WI38 (cell line): ENCODE measurements at regions not wholly inside any gene's neighbourhood (a gene's known extent, or its start where the extent isn't known, plus 50 kb on each side); places are given as distances from the start of the nearest gene placed in this dataset.
"Not testable (repeated sequence)": the region's sequence is repeated elsewhere in the genome, so short reads cannot be mapped to it uniquely, and the experiment has no call there.

Experiments
- H3K4me3 ChIP-seq: 2 replicates; pipeline ENCODE4 v1.5.1; 2011; ENCODE audit warnings: low read depth, mild to moderate bottlenecking, control low read depth, low read length
- TF ChIP-seq, protein P1 (sequence below): IDR thresholded peaks from 2 replicates; pipeline ENCODE4 v1.5.1; 2012; ENCODE audit warnings: low read depth, mild to moderate bottlenecking, control low read depth, low read length

DNA sequence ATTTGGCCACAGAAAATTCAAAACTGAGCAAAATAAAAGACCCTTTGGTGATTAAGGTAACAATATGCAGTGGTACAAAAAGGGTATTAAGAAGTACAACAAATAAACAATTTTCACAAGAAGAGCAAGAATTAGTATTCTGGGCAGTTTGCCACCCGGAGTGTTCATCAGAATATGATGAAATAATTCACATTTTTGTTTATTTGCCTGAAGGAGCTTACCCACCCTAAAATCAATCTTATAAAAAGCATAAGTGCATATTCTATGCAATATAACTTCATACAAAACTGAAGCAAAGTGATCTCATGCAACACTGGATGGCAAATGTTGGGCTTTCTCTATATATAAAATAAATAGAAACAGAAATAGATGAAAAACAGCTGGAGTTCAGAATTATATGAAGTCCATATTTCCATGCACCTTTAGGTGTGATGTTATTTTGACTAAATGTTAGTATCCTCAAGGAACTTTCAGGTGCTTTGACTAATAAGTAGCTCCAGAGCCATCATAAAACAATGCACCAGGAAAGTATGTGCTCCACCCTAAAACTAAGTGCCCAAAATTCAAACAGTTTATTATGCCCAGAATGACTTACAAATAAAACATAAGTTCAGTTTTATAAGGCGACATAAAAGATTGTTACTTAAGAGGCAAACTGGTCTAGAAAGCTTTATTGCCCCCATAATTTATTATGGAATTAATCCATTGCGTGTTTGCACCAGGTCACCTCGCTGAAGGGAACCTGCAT is 474.3 kb downstream of the SEMA3D start:
- TF ChIP-seq, protein P1, sequence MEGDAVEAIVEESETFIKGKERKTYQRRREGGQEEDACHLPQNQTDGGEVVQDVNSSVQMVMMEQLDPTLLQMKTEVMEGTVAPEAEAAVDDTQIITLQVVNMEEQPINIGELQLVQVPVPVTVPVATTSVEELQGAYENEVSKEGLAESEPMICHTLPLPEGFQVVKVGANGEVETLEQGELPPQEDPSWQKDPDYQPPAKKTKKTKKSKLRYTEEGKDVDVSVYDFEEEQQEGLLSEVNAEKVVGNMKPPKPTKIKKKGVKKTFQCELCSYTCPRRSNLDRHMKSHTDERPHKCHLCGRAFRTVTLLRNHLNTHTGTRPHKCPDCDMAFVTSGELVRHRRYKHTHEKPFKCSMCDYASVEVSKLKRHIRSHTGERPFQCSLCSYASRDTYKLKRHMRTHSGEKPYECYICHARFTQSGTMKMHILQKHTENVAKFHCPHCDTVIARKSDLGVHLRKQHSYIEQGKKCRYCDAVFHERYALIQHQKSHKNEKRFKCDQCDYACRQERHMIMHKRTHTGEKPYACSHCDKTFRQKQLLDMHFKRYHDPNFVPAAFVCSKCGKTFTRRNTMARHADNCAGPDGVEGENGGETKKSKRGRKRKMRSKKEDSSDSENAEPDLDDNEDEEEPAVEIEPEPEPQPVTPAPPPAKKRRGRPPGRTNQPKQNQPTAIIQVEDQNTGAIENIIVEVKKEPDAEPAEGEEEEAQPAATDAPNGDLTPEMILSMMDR, result no peak

DNA sequence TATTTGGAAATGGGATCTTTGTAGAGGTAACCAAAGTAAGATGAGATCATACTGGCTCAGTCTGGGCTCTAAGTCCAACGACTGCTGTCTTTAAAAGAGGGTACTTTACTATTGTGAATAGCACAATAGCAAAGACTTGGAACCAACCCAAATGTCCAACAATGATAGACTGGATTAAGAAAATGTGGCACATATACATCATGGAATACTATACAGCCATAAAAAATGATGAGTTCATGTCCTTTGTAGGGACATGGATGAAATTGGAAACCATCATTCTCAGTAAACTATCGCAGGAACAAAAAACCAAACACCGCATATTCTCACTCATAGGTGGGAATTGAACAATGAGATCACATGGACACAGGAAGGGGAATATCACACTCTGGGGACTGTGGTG is 476.3 kb downstream of the SEMA3D start:
- H3K4me3 ChIP-seq, result not testable (repeated sequence)

More for the DNA sequence above, 474.3 kb downstream of the SEMA3D start:
- no peak overlapping the region for H3K4me3 ChIP-seq

DNA sequence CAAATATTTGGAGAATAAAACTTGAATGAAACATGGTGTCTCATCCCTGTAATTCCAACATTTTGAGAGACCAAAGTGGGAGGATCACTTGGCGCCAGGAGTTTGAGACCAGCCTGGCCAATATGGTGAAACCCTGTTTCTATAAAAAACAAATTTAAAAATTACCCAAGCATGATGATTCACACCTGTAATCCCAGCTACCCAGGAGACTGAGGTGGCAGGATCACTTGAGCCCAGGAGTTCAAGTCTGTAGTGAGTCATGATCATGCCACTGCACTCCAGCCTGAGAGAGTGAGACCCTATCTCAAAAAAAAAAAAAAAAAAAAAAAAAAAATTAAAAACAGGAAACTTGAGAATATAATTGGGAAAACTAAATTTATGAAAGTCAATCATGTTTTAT is 481.1 kb downstream of the SEMA3D start:
- TF ChIP-seq, protein P1, result no peak
- no peak overlapping the region for H3K4me3 ChIP-seq

DNA sequence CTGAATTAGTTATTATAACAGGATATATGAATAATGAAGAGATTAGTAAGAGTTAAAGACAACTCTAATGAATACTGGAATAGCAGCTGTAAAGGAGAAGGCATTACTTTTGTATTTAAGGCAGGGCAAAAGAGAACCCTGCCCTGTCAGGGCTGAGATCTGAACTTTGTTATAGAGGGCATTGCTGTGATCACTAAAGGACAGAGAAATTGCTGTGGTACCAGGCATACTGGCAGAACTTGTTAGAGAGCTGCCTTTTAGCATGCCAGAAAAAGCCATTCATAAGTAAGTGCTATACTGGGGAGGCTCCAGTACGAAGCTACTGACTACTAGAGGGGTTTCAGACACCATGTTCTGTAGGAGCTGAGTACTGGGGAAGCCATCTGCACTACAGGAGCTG is 481.8 kb downstream of the SEMA3D start:
- TF ChIP-seq, protein P1, result no peak
- H3K4me3 ChIP-seq, result no peak overlapping the region

DNA sequence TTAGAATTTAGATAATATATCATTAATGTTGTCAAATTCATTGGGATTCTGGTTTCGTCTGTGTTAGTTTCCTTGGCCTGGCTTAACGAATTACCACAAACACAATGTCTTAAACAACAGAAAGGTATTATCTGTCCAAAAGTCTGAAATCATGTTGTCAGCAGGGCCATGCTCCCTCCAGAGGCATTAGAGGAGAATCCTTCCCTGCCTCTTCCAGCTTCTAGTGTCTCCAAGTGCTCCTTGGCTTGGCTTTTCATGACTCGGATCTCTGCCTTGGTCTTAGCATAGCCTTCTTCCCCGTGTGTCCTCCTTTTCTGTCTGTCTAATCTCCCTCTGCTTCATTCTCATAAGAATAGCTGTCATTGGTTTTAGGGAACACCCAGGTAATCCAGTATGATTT is 482.5 kb downstream of the SEMA3D start:
- H3K4me3 ChIP-seq, result no peak overlapping the region
- TF ChIP-seq, protein P1, result no peak

DNA sequence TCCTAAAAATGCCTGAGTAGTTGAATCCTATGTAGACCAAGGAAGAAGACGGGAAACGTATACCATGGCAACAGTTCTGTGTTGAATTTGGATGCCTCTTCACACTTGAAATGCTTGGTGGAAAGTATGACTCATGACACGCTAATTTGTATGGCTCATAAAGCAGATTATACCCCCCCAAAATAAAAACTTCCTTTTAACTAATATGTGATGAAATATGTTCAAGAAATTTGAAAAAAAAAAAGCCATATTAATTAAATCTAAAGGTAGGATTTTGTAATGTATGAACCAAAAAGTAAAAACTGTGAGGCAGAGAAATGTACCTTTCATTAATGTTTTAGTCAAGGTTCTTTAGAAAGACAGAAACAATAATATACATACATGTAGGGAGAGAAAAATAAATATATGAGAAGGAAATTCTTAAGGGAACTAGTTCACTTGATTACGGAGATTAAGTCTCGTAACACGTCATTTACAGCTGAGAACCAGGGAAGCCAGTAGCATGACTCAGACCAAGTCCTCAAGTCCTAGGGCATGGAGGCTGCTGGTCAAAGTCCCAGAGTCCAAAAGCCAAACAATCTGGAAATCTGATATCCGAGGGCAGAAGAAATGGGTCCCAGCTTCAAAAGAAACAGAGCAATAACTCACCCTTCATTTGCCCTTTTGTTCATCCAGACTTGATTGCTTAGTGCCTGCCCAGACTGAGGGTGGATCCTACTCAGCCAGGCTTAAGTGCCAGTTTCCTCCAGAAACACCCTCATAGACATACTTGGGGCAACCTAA is 485.1 kb downstream of the SEMA3D start:
- TF ChIP-seq, protein P1, result no peak
- H3K4me3 ChIP-seq, result no peak overlapping the region

DNA sequence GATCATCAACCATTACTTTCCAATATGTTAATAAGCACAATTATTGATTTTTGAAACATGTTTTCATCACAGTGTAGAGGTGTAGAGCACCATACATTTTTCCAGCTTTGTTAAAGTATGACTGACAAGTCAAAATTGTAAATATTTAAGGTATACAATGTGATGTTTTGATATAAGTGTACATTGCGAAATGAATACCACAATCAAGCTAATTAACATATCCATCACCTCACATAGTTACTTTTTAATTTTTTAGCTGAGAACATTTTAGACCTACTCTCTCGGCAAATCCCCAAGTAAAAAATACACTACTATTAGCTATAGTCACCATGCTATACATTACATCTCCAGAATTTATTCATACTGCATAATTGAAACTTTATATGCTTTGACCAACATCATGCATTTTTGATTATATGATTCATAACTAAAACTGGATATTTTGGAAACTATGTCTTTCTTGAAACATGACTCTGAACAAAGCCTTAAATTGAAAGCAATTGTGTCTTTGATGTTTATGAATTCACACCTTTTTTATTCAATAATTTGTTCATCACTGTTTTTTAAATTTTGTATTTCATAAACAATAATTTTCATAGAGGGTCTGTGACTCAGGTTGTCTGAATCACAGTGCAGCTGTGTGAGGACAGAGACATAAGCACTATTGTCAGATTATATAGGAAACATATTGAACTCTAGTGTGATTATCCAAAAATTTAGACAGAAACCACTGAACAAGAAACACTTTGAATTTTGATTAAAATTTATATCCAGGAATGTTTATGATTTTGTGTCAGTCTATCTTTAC is 486.1 kb downstream of the SEMA3D start:
- no peak overlapping the region for H3K4me3 ChIP-seq
- TF ChIP-seq, protein P1, result no peak
